ENCODE measurements at regions not wholly inside any gene's neighbourhood (a gene's known extent, or its start where the extent isn't known, plus 50 kb on each side); places are given as distances from the start of the nearest gene placed in this dataset.

GRCh38 chr7:117944886-117945285 lies 71.6 kb upstream of the CTTNBP2 start:
- no peak for TF ChIP-seq CTCF (IDR thresholded peaks at IDR 0.05; ENCODE audit: insufficient read depth, low read depth, low read length)
- no peak for TF ChIP-seq EZH2 (IDR thresholded peaks at IDR 0.05; ENCODE audit: insufficient read depth, low read length)

Measured in astrocyte (in vitro differentiated cells and primary cell).